ENCODE measurements at regions not wholly inside any gene's neighbourhood (a gene's known extent, or its start where the extent isn't known, plus 50 kb on each side); places are given as distances from the start of the nearest gene placed in this dataset.
"Not testable (repeated sequence)": the region's sequence is repeated elsewhere in the genome, so short reads cannot be mapped to it uniquely, and the experiment has no call there.

GRCh38 chr6:103672169-103672568 is 1187.5 kb downstream of the HACE1 start:
- DNase-seq (ENCODE audit: low read depth in 2 of 2), result no peak

- DNase-seq (ENCODE audit: low read depth in 2 of 2), result no peak
Observed at GRCh38 chr6:103629613-103630012, 1230.1 kb downstream of the HACE1 start.

DNA sequence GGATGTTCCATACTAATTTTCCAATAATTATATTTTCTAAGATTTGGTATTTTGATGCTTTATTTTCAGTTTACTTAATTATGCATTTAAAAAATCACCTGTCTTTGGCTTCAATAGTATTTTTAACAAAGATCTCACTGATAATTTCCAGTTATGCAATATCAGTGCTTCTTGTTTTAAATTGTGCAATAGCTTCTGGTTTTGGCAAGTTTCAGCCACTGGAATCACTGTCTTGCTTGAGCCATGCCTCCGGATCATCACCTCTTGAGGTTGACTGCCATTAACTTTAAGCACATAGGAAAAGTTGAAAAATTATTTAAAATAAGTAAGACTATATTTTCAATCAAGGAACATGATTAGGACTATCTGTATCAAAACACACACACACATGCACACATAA is 1242.1 kb downstream of the HACE1 start:
- no peak for DNase-seq (ENCODE audit: low read depth in 2 of 2)

- DNase-seq (ENCODE audit: low read depth in 2 of 2), result no peak
Observed at GRCh38 chr6:103587722-103588121, 1272.0 kb downstream of the HACE1 start.

DNA sequence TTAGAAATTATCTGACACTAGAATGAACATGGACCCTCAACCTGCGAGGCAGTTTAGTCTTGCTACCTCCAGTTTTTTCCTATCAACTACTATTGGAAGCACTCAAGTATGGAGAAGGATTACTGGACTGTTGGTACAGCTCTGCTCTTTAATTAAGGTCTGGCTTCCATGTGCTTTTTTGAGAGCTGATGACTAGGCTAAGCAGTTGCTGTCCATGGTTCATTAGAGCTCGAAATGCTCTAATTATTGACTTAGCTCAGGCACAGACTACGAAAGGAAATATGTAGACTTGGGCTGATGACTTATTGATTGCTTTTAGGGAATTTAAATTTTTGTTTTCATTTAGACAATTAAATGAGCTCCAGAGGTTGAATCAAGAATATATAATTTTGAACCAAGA is 1281.6 kb downstream of the HACE1 start:
- no peak for DNase-seq (ENCODE audit: low read depth in 2 of 2)

DNA sequence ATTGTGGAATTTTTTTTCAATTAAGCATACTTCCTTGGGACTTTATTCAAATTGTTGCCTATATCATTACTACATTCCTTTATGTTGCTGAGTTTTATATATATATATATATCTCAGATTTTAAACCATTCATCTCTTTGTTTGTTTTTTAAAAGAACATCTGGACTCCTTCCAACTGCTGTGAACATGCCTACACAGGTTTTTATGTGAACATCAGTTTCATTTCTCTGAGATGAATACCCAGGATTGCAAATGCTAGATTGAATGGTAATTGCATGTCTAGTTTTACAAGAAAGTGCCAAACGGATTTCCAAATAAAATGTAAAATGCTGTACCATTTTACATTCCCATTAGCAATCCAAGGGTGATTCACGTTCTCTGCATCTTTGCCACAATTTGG is 1289.3 kb downstream of the HACE1 start:
- no peak for DNase-seq (ENCODE audit: low read depth in 2 of 2)

DNA sequence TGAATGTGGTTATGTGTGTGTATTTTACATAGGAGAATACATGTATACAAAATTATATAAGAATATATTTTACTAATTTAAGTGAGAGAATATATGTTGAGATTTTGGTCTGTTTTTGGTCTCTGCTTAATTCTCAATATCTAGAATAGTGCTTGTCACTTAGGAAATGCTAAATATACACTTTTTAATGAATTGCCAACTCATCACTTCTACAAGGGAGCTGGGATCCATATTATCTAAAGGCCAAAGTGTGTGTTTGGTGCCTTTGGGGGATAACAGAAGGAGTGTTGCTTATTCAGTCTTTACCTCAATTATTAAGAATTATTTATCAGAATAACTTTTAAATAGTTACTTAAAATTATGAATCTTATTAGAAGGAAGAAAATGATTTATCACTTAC is 1304.8 kb downstream of the HACE1 start:
- DNase-seq (ENCODE audit: low read depth in 2 of 2), result no peak

DNA sequence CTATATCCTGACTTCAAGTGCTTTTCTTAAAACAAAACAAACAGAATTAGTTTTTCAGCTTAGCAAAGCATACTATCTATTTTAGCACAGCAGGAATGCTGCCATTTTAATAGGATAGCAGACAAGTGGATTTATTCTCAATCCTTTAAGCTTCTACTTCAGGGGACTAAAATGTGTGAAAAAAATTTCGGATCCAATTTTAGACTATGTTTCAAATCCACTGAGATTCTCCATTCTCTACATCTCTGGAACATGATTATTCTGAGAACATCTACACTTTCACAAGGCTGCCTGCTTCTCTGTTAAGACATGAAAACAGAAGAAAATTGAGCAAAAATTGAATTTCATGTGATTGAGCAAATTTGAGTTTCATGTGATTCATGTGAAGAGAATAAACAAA is 1321.3 kb downstream of the HACE1 start:
- DNase-seq (ENCODE audit: low read depth in 2 of 2), result no peak

- no peak for DNase-seq (ENCODE audit: low read depth in 2 of 2)
Observed at GRCh38 chr6:103534814-103535213, 1324.9 kb downstream of the HACE1 start.

GRCh38 chr6:103534095-103534494 is 1325.6 kb downstream of the HACE1 start:
- no peak for DNase-seq (ENCODE audit: low read depth in 2 of 2)

- DNase-seq (ENCODE audit: low read depth in 2 of 2), result no peak
Observed at GRCh38 chr6:103522045-103522444, 1337.7 kb downstream of the HACE1 start.

- DNase-seq (ENCODE audit: low read depth in 2 of 2), result no peak
Observed at GRCh38 chr6:103516336-103516735, 1343.4 kb downstream of the HACE1 start.

- DNase-seq (ENCODE audit: low read depth in 2 of 2), result no peak
Observed at GRCh38 chr6:103507052-103507451, 1352.7 kb downstream of the HACE1 start.

GRCh38 chr6:103505155-103505518 is 1354.6 kb downstream of the HACE1 start:
- DNase-seq (ENCODE audit: low read depth in 2 of 2), result no peak

DNA sequence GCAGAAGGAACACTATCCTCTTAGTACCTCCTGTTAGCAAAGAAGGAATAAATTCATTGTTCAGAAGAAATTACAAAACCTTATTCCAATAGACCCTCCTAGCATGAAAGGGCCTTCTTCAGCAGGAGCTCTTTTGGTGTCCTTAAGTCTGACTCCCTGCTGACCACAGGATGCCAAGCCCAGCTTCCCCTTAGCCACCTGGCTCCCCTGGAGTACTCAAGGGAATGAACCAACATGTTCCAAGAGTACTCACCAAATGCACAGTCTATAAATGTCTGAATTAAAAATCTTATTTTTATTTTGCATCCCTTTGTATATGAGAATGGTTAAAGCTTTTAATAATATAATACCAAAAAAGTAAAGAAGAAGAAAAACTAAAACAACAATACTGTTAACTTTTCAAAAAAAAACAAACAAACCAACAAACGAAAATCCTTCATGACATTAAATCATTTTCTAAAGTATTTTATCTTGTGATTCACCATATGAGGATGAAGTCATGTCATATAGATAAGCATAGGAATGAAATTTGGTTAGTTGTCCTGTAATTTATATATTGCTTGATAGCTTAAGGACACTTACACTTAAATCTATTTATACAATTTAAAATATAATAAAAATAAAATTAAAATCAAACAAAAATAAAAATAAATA is 1355.1 kb downstream of the HACE1 start:
- no peak for DNase-seq (ENCODE audit: low read depth in 2 of 2)

DNA sequence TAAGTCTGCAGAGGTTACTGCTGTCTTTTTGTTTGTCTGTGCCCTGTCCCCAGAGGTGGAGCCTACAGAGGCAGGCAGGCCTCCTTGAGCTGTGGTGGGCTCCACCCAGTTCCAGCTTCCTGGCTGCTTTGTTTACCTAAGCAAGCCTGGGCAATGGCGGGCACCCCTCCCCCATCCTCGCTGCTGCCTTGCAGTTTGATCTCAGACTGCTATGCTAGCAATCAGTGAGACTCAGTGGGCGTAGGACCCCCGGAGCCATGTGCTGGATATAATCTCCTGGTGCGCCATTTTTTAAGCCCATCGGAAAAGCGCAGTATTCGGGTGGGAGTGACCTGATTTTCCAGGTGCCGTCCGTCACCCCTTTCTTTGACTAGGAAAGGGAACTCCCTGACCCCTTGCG is 1363.1 kb downstream of the HACE1 start:
- not testable (repeated sequence) for DNase-seq (ENCODE audit: low read depth in 2 of 2)

GRCh38 chr6:103456652-103457051 is 1403.1 kb downstream of the HACE1 start:
- no peak for DNase-seq (ENCODE audit: low read depth in 2 of 2)

DNA sequence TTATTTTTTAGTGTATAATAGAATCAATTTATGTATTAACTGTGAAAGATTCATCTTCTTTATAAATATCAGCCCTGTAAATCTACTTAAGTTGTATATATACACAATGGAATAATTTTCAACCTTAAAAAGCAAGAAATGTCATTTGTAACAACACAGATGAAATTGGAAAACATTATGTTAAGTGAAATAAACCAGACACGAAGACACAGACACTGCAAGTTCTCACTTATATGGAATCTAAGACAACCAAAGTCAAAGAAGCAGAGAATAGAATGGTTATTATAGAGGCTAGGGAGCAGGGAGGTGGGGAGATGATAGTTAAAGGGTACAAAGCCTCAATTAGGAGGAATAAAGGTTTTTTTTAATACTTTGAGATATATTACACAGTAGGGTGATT is 1404.4 kb downstream of the HACE1 start:
- DNase-seq (ENCODE audit: low read depth in 2 of 2), result no peak

- DNase-seq (ENCODE audit: low read depth in 2 of 2), result no peak
Observed at GRCh38 chr6:103409475-103409874, 1450.2 kb downstream of the HACE1 start.

- no peak for DNase-seq (ENCODE audit: low read depth in 2 of 2)
Observed at GRCh38 chr6:103405321-103405720, 1454.4 kb downstream of the HACE1 start.

- DNase-seq (ENCODE audit: low read depth in 2 of 2), result no peak
Observed at GRCh38 chr6:103404799-103405198, 1454.9 kb downstream of the HACE1 start.

GRCh38 chr6:103396768-103397167 is 1463.0 kb downstream of the HACE1 start:
- no peak for DNase-seq (ENCODE audit: low read depth in 2 of 2)

DNA sequence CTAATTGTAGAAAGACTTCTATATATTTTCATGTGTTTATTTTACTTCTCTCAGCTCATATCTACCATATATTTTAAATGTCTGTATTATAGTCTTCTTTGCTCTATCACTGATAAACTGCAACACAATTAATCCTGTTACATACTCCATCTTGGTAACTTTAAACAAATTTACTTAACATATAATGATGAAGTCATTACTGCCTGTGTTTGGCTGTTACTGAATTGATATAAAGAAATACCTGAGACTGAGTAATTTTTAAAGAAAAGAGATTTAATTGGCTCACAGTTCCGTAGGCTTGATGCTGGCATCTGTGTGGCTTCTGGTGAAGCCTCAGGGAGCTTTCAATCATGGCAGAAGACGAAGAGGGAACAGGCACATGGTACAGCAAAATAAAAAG is 1480.4 kb downstream of the HACE1 start:
- DNase-seq (ENCODE audit: low read depth in 2 of 2), result no peak

DNA sequence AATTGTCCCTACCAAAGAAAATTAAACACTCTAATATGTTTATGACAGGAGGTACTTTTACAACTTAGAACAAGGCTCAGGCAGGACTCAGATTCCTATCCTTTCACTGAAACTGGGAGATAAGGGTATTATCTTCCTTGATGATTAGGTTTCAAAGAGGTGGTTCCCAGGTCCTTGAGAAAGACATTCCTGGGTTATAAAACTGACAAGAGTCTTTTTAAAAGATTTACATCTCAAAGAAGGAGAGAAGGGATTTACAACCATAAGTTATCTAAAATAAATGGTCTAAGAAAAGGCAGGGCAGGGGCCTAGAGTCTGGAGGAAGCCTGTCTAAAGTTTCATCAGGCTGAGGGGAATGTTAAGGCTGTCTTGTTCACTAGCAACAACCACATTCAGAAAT is 1492.5 kb downstream of the HACE1 start:
- DNase-seq (ENCODE audit: low read depth in 2 of 2), result no peak

Data from activated CD4-positive, alpha-beta T cell treated with anti-CD3 and anti-CD28 coated beads for 24 hours (primary cell).